ENCODE measurements at regions not wholly inside any gene's neighbourhood (a gene's known extent, or its start where the extent isn't known, plus 50 kb on each side); places are given as distances from the start of the nearest gene placed in this dataset.

- TF ChIP-seq CTCF (conservative IDR thresholded peaks at IDR 0.05) (no peak), ZFX (IDR thresholded peaks at IDR 0.05) (no peak)
These were observed 149.2 kb upstream of the ARRDC3 start for GRCh38 chr5:91532281-91532680.
